Bronchial epithelial cell (primary cell): ENCODE measurements at regions not wholly inside any gene's neighbourhood (a gene's known extent, or its start where the extent isn't known, plus 50 kb on each side); places are given as distances from the start of the nearest gene placed in this dataset.
A peak's percentile ranks its signal among the peaks of the same experiment; 100 is the strongest.

Experiments used
- DNase-seq: peaks from one replicate; pipeline ENCODE4 v3.0.0-alpha.2; 2010; ENCODE audit warnings: low read depth
- FAIRE-seq: peaks from 2 replicates; lab custom pipeline; 2011; peaks lifted over from hg19 to GRCh38; lab: Jason Lieb, UNC
- H3K27me3 ChIP-seq: 2 replicates; pipeline ENCODE4 v1.5.1; 2011; ENCODE audit warnings: low read length; ENCODE audit not compliant: control insufficient read depth, insufficient read depth
- H3K36me3 ChIP-seq: 2 replicates; pipeline ENCODE4 v1.5.1; 2011; ENCODE audit warnings: low read length; ENCODE audit not compliant: control insufficient read depth, insufficient read depth
- H3K4me3 ChIP-seq: 2 replicates; pipeline ENCODE4 v1.5.1; 2011; ENCODE audit warnings: mild to moderate bottlenecking, low read depth, low read length, control low read depth
- TF ChIP-seq, protein P1 (sequence below): IDR thresholded peaks from 2 replicates; pipeline ENCODE4 v1.5.1; 2011; ENCODE audit warnings: mild to moderate bottlenecking, moderate library complexity, low read length, control low read depth, inconsistent platforms; ENCODE audit not compliant: insufficient read depth, severe bottlenecking

DNA sequence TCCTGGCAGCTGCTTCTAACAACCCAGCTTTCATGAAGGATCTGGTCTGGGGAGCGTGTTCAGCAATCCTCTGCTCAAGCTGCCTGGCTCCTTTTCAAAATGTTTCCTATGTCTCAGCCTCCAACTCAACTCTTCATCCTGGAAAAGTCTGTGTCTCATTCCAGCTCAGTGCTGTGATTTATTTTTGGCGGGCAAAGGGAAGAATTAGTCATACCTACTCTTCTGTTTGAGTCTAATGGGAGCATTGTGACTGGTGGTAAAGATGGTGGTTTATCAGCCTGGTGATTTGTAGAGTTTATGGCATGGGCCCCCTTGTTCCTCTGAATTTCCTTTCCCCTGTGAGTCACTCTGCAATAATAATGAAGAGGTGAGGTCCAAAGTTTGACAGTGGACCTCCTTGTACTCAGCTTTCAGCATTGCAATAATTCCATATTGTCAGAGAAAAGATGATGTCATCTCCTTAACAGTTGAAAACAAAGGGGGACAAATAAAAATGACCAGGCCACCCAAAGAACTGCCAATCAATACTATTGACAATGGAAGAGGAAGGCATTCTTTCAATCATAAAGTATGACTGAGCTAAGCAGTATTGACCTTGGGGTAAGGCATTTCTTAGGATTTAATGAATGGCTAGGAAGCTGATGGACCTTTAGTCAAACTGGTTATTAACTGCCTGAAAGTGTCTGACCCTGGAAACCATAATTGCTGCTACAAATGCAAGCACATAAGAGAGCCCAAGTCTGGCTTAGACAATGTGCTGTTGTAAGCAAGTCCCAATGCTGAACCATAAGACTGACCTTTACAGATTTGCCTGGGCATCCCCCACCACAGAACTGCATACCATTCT is 204.7 kb upstream of the MCTP2 start:
- DNase-seq (peak; percentile 39), FAIRE-seq (no peak)
- no peaks in the 10 kb centered on the region for H3K27me3 ChIP-seq
- TF ChIP-seq, protein P1, sequence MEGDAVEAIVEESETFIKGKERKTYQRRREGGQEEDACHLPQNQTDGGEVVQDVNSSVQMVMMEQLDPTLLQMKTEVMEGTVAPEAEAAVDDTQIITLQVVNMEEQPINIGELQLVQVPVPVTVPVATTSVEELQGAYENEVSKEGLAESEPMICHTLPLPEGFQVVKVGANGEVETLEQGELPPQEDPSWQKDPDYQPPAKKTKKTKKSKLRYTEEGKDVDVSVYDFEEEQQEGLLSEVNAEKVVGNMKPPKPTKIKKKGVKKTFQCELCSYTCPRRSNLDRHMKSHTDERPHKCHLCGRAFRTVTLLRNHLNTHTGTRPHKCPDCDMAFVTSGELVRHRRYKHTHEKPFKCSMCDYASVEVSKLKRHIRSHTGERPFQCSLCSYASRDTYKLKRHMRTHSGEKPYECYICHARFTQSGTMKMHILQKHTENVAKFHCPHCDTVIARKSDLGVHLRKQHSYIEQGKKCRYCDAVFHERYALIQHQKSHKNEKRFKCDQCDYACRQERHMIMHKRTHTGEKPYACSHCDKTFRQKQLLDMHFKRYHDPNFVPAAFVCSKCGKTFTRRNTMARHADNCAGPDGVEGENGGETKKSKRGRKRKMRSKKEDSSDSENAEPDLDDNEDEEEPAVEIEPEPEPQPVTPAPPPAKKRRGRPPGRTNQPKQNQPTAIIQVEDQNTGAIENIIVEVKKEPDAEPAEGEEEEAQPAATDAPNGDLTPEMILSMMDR = no peak
- no peak overlapping the region for H3K4me3 ChIP-seq
- H3K36me3 ChIP-seq = no peaks in the 10 kb centered on the region

DNA sequence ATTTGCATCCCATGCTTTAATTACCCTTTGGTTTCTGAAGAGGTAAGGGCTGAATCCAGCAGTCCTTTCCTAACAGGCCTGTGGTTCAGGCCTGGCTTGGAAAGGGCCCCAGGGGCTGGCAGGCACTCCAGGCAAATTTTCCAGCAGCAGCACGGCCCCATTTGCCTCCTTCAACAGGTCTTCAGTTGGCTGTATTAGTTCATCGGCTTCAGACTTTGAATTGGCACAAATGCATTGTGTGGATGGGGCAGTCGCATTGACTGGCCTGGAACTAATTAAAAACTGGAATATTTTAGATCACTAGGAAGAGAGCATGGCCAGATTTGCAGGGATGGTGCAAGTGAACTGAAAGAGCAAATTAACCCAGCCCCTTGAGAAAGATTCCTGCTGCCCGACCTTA is 207.8 kb upstream of the MCTP2 start:
- DNase-seq = no peak
- TF ChIP-seq, protein P1 = no peak
- H3K36me3 ChIP-seq = no peaks in the 10 kb centered on the region
- no peak overlapping the region for H3K4me3 ChIP-seq
- H3K27me3 ChIP-seq = no peaks in the 10 kb centered on the region
- FAIRE-seq = no peak

DNA sequence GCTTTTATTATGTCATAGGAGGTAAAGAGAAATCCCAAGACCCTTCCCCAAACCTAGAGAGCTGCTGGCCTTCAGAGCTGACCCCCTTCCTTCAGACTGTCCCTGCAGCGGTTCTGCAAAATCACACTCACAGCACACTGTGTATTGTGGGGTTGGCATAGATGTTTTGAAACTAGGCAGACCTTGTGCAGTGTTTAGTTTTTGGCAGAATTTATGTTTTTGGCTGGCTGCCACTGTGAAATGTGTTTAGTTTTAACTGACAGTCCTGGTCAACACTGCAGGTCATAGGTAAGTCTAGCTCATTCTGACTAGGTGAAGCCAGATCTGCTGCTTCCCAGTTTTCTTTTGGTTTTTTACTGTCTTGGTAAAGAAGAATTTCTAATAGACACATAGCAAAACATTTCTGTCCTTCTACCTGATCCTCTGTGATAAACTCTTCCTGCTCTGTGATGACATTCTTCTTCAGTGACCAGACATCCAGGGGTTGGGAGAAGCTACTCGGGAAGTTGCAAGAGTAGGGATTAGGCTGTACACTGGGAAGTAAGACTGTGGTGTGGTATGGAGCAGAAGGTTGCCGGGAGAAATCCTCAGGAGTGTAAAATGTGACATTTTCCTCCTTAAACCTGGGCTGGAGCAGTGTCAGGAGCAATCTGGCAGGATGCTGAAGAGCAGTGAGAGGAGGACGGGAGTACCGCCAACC is 209.6 kb upstream of the MCTP2 start:
- no peak for DNase-seq
- H3K36me3 ChIP-seq = no peaks in the 10 kb centered on the region
- no peaks in the 10 kb centered on the region for H3K27me3 ChIP-seq
- TF ChIP-seq, protein P1 = no peak
- no peak for FAIRE-seq
- no peak overlapping the region for H3K4me3 ChIP-seq

DNA sequence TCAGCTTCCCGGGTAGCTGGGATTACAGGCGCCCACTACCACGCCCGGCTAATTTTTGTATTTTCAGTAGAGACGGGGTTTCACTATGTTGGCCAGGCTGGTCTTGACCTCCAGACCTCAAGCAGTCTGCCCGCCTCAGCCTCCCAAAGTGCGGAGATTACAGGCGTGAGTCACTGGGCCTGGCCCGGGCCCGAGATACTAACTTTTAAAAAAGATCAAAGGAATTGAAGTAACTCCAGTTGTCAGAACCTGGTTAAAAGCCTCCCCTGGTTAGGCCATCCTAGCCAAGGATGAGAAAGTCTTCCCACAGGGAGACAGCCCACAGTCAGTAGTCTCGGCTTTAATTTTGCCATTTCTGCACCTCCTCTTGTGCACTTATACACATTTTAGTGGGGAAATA is 212.3 kb upstream of the MCTP2 start:
- DNase-seq = no peak
- Histone ChIP-seq H3K4me3 (no peak overlapping the region), H3K36me3 (no peaks in the 10 kb centered on the region), H3K27me3 (no peaks in the 10 kb centered on the region)
- TF ChIP-seq, protein P1 = no peak
- FAIRE-seq = no peak

DNA sequence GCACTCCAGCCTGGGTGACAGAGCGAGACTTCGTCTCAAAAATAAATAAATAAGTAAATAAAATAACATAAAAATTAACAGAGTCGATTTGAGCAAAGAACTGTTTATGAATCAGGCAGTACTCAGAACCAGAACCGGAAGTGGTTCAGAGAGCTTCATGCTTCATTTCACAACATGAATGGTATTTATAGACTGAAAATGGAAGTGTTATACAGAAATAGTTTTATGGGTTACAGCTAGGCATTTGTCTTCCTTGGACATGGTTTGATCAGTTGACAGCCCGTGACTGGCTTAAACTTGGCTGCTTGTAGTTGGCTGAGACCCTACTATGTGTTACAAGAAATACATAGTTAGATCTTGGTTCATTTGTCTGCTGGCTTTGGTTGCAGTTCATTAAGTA is 216.0 kb upstream of the MCTP2 start:
- Histone ChIP-seq H3K27me3 (no peaks in the 10 kb centered on the region), H3K36me3 (no peaks in the 10 kb centered on the region), H3K4me3 (no peak overlapping the region)
- TF ChIP-seq, protein P1 = no peak
- no peak for DNase-seq
- FAIRE-seq = no peak
